NCI-H2107 treated with DMSO at 0.1 percent for 48 hours (cell line): ENCODE measurements at regions not wholly inside any gene's neighbourhood (a gene's known extent, or its start where the extent isn't known, plus 50 kb on each side); places are given as distances from the start of the nearest gene placed in this dataset.

Source experiments
- DNase-seq: peaks from one replicate; lab custom pipeline; 2025; ENCODE audit not compliant: unreplicated experiment; lab: John Stamatoyannopoulos, UW

- no peak for DNase-seq
Observed at GRCh38 chr20:1720845-1721475, 63.4 kb upstream of the SIRPG start.

DNA sequence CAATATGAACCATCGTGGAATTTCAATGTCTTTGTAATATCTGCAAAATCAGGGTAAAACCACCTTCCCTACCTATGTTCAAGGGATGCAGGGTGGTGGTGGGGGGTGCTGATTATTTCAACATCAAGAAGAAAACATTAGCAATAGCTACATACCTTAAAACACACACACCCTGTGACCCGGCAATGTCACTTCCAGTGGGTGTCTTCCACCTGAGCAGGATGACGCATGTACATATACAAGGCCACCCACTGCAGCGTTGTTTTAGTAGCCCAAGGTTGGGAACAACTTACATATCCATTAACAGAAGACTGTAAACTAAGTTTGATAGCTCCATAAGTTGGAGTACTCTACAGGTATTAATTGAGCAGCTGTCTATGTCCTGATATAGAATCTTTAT lies 62.6 kb upstream of the SIRPG start:
- no peak for DNase-seq

DNA sequence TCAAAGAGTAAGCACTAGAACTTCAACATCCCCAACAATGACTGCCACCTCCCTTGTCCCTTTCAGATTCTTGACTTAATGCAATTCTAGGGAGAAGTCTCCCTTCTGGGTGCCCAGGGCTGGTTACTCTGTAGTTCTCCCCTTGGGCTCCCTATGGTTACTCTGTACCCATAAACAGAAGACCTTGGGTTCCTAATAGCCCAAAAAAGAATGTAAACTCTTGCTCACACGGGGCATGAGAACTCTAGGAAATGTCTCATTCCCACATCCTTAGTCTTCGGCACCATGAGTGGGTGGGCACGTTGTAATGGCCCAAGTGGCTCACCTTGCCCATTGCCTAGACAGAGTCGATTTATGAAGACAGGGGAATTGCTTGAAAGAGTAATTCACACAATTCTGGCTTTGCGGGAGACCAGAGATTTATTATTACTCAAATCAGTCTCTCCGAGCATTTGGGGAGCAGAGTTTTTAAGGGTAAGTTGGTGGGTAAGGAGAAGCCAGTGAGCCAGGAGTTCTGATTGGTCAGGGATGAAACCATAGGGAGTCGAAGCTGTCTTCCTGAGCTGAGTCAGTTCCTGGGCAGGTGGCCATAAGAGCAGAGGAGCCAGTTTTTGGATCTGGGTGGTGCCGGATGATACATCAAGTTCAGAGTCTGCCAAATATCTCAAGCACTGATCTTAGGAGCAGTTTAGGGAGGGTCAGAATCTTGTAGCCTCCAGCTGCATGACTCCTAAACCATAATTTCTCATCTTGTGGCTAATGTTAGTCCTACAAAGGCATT lies 61.2 kb upstream of the SIRPG start:
- no peak for DNase-seq

GRCh38 chr20:1712634-1713624 lies 55.4 kb upstream of the SIRPG start:
- DNase-seq: no peak

GRCh38 chr20:1711826-1712601 lies 54.4 kb upstream of the SIRPG start:
- DNase-seq: no peak

- DNase-seq: no peak
Observed at GRCh38 chr20:1711266-1711665, 53.7 kb upstream of the SIRPG start.

DNA sequence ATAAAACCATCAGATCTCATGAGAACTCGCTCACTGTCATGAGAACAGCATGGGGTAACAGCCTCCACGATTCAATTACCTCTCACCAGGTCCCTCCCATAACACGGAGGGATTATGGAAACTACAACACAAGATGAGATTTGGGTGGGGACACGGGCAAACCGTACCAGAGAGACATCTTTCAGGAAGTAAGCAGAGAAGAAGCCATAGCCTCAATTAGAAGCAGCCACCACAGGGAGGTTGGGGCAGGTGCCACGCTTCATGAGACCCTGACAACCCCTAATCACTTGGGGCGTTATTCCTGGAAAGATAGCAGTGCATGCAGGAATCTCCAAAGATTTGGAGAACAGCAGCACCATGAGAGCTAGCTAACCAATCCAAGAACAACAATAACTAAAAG lies 52.9 kb upstream of the SIRPG start:
- DNase-seq: no peak

DNA sequence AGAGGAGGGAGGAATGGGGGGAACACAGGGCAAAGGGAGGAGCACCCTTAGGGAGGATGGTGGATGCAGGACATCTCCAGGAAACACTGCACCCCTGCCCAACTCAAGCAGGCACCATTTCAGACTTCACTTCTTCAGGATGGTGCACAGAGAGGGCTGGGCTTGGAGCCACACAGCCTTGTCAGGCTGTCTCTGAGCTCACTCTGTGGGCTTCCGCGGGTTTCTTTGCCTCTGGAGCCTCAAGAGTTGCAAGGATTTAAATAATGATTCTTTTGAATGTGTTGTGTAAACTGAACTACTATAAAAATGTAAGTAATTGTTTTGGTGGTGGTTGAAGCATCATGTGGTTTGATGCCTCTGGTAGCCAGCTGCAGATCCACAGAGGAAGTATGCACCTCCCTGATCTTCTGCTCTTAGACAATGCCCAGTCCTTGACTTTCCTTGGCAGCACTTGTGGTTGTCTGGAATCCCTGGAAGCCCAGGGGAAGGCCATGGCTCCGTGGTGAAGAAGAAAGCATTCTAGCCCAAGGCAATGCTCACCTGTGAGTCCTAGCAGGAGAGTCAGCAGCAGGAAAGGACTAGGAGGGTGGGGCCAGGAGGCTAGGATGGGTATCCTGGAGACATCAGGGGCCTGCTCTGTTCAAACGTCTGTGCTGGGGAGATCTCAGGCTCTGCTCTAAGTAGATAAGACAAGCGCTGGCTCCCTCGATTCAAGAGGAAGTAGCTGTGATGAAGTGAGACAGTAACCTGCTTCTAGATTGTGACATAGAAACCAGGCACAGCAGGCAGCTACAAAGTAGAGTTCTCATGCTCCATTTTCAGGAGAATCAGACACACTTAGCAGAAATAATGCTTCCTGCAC lies 50.2 kb upstream of the SIRPG start:
- DNase-seq: no peak
